ENCODE measurements at regions not wholly inside any gene's neighbourhood (a gene's known extent, or its start where the extent isn't known, plus 50 kb on each side); places are given as distances from the start of the nearest gene placed in this dataset.

DNA sequence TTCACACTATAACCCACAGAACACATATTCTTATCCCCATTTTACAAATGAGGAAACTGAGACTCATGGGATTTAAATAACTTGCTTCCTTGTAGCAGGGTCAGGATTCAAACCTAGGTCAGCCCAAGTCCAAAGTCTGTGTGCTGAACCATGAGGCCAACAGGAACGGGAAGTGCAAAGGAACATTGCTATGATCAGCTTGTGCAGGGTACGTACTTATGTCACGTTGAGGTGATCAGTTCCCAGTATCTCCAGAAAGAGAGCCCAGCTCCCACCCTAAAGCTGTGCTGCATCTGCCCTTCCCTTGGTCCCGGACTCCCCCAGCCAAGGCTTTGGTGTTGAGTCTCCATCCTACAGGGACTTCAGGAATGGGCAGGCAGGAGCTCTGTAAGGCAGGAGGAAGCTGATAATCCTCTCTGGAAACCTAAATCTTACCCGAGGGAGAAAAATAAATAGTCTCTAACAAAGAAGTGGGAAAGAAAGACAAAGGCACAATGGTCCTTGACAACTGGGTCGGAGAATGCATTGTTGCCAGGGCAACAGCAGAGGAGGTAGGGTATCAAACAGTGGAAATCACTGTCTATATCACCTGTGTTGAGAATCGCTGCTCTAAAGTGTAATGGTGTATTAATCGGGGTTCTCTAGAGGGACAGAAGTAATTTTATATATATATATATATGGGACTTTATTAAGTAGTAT lies 82.5 kb upstream of the FICD start:
- CTCF ChIA-PET = no interaction called here
- Histone ChIP-seq H3K27ac (no peak overlapping the region), H3K4me3 (no peak overlapping the region), H3K9me3 (no peaks in the 10 kb centered on the region), H3K4me2 (no peak overlapping the region), H3K4me1 (no peaks in the 10 kb centered on the region)
- FAIRE-seq (no peak), ATAC-seq (no peak), DNase-seq (ENCODE audit: low read depth in 1 of 2, low spot score in 1 of 2) (no peak)
- no peak for TF ChIP-seq RAD21 (conservative IDR thresholded peaks at IDR 0.05 in 1 of 2, IDR thresholded peaks at IDR 0.05 in 1 of 2)
- no peak for TF ChIP-seq FOXS1 (CRISPR knock-in tag; IDR thresholded peaks at IDR 0.05)
- TF ChIP-seq, protein P1, sequence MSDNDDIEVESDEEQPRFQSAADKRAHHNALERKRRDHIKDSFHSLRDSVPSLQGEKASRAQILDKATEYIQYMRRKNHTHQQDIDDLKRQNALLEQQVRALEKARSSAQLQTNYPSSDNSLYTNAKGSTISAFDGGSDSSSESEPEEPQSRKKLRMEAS (IDR thresholded peaks at IDR 0.05) = no peak
- TF ChIP-seq RFX5 (IDR thresholded peaks at IDR 0.05) = no peak
- TF ChIP-seq MAZ (IDR thresholded peaks at IDR 0.05; ENCODE audit: borderline replicate concordance, low read depth, low read length) = no peak
- POLR2A ChIA-PET = no interaction called here
- WGBS (ENCODE audit: missing lambda C conversion rate) = 10% methylated on average over 8 of the region's 8 CpGs

DNA sequence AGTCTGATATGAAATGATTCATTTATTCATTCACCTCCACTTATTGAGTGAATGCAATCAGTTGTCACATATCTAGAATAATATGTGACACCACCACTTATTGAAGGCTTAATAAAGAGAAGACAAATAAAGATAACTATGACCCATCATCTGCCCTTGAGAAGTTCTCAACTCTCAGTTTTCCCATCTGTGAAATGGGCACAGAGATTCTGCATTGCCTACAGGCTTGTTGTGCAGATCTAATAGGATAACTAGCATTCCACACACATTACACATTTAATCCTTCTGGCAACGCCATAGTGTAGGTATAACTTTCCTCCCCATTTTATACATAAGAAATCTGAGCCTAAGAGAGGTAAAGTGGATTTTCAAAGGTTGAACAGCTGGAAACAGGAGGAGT lies 84.2 kb upstream of the FICD start:
- DNase-seq (ENCODE audit: low read depth in 1 of 2, low spot score in 1 of 2) (no peak), FAIRE-seq (no peak), ATAC-seq (no peak)
- Histone ChIP-seq H3K4me2 (no peak overlapping the region), H3K9me3 (no peaks in the 10 kb centered on the region), H3K4me3 (no peak overlapping the region), H3K27ac (no peak overlapping the region), H3K4me1 (no peaks in the 10 kb centered on the region)
- ChIA-PET CTCF (interaction anchor here (0.6 kb wide), 2 partner anchors 22 to 438 kb away, joined by 3 read pairs; no protein-coding TSS in a partner anchor), POLR2A (no interaction called here)
- TF ChIP-seq ESRRA (IDR thresholded peaks at IDR 0.05; ENCODE audit: borderline replicate concordance, low read length) (no peak), PHF8 (IDR thresholded peaks at IDR 0.05; ENCODE audit: borderline replicate concordance, low read depth) (no peak), CHD2 (IDR thresholded peaks at IDR 0.05; ENCODE audit: low read length, partially characterized antibody) (no peak), SMC3 (IDR thresholded peaks at IDR 0.05) (no peak)
- TF ChIP-seq, protein P1 (IDR thresholded peaks at IDR 0.05) = no peak
- TF ChIP-seq, protein P2, sequence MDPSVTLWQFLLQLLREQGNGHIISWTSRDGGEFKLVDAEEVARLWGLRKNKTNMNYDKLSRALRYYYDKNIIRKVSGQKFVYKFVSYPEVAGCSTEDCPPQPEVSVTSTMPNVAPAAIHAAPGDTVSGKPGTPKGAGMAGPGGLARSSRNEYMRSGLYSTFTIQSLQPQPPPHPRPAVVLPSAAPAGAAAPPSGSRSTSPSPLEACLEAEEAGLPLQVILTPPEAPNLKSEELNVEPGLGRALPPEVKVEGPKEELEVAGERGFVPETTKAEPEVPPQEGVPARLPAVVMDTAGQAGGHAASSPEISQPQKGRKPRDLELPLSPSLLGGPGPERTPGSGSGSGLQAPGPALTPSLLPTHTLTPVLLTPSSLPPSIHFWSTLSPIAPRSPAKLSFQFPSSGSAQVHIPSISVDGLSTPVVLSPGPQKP (IDR thresholded peaks at IDR 0.05; ENCODE audit: low read depth, low read length) = no peak
- TF ChIP-seq, protein P3, sequence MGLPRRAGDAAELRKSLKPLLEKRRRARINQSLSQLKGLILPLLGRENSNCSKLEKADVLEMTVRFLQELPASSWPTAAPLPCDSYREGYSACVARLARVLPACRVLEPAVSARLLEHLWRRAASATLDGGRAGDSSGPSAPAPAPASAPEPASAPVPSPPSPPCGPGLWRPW (IDR thresholded peaks at IDR 0.05) = no peak
- 0% methylated on average over 1 of the region's 1 CpG for WGBS (ENCODE audit: missing lambda C conversion rate)

DNA sequence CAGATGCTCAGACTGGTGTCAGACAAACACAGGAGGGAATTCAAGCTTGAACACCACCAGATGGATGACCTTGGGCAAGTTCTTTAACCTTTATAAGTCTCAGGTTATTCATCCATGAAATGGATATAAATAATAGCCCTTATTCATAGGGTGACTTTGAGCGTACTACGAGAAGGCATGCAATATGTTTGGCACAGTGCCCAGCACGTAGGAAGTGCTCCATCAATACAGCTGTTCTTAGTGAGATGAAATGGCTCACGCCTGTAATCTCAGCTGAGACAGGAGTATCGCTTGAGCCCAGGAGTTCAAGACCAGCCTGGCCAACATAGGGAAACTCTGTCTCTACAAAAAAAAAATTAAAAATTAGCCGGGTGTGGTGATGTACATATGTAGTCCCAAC lies 84.8 kb upstream of the FICD start:
- ATAC-seq = no peak
- ChIA-PET CTCF (no interaction called here), POLR2A (no interaction called here)
- 12% methylated on average over 6 of the region's 6 CpGs for WGBS (ENCODE audit: missing lambda C conversion rate)
- Histone ChIP-seq H3K4me1 (no peaks in the 10 kb centered on the region), H3K4me3 (no peak overlapping the region), H3K9me3 (no peaks in the 10 kb centered on the region), H3K4me2 (no peak overlapping the region), H3K27ac (no peak overlapping the region)
- FAIRE-seq = no peak
- TF ChIP-seq, protein P3 (IDR thresholded peaks at IDR 0.05) = no peak
- TF ChIP-seq PHF8 (IDR thresholded peaks at IDR 0.05; ENCODE audit: borderline replicate concordance, low read depth) (no peak), RAD21 (conservative IDR thresholded peaks at IDR 0.05 in 1 of 2, IDR thresholded peaks at IDR 0.05 in 1 of 2) (no peak), RFX5 (IDR thresholded peaks at IDR 0.05) (no peak), FOSB (CRISPR knock-in tag; IDR thresholded peaks at IDR 0.05) (no peak), CBX2 (IDR thresholded peaks at IDR 0.05; ENCODE audit: borderline replicate concordance, low read depth) (no peak), FOSL2 (IDR thresholded peaks at IDR 0.05) (no peak), FOSL2 (CRISPR knock-in tag; IDR thresholded peaks at IDR 0.05) (no peak), TP53 (CRISPR knock-in tag; IDR thresholded peaks at IDR 0.05) (no peak), ESRRA (IDR thresholded peaks at IDR 0.05; ENCODE audit: borderline replicate concordance, low read length) (no peak), FOXS1 (CRISPR knock-in tag; IDR thresholded peaks at IDR 0.05) (no peak)
- DNase-seq (ENCODE audit: low read depth in 1 of 2, low spot score in 1 of 2) = no peak
